Mesothelial cell of epicardium (in vitro differentiated cells): ENCODE measurements at regions not wholly inside any gene's neighbourhood (a gene's known extent, or its start where the extent isn't known, plus 50 kb on each side); places are given as distances from the start of the nearest gene placed in this dataset.

ENCODE experiments used
- DNase-seq, 2 experiments: peaks; one replicate each; pipeline ENCODE4 v3.0.0; 2021; ENCODE audit warnings: low spot score in 2 of 2; ENCODE audit not compliant: unreplicated experiment in 2 of 2
- H3K27ac Mint-ChIP-seq: 2 replicates; pipeline ENCODE4 v1.8.0; 2021; ENCODE audit warnings: mixed read lengths
- H3K27me3 Mint-ChIP-seq: 2 replicates; pipeline ENCODE4 v1.8.0; 2021; ENCODE audit warnings: low read depth, mixed read lengths
- H3K36me3 Mint-ChIP-seq: 2 replicates; pipeline ENCODE4 v1.8.0; 2021; ENCODE audit warnings: mixed read lengths
- H3K4me1 Mint-ChIP-seq: 2 replicates; pipeline ENCODE4 v1.8.0; 2021; ENCODE audit warnings: mixed read lengths
- H3K4me3 Mint-ChIP-seq: 2 replicates; pipeline ENCODE4 v1.8.0; 2021; ENCODE audit warnings: mild to moderate bottlenecking, moderate library complexity, mixed read lengths
- H3K9me3 Mint-ChIP-seq: 2 replicates; pipeline ENCODE4 v1.8.0; 2021; ENCODE audit warnings: mixed read lengths
- CTCF ChIP-seq: fragments of 200-600 bp; sonication (generic); IDR thresholded peaks from one replicate; pipeline ENCODE4 v1.5.0; 2021; ENCODE audit warnings: antibody characterized with exemption; ENCODE audit not compliant: unreplicated experiment

GRCh38 chr13:64397701-64398100 is 2832.4 kb downstream of the PCDH9 start:
- DNase-seq: no peak

GRCh38 chr13:64377606-64378005 is 2852.5 kb downstream of the PCDH9 start:
- H3K4me3 Mint-ChIP-seq: no peak overlapping the region
- peaks cover 18% of the 10 kb centered on the region for H3K9me3 Mint-ChIP-seq
- H3K4me1 Mint-ChIP-seq: no peaks in the 10 kb centered on the region
- H3K27ac Mint-ChIP-seq: no peak overlapping the region
- H3K27me3 Mint-ChIP-seq: no peaks in the 10 kb centered on the region
- TF ChIP-seq CTCF: no peak
- peaks cover 7% of the 10 kb centered on the region for H3K36me3 Mint-ChIP-seq
- DNase-seq: no peak

More at GRCh38 chr13:64397701-64398100, 2832.4 kb downstream of the PCDH9 start:
- Mint-ChIP-seq H3K36me3 (no peaks in the 10 kb centered on the region), H3K4me1 (peaks cover 4% of the 10 kb centered on the region), H3K27ac (no peak overlapping the region), H3K27me3 (no peaks in the 10 kb centered on the region), H3K4me3 (no peak overlapping the region), H3K9me3 (no peaks in the 10 kb centered on the region)
- TF ChIP-seq CTCF: no peak

- DNase-seq: no peak
- Mint-ChIP-seq H3K27me3 (no peaks in the 10 kb centered on the region), H3K9me3 (peaks cover 41% of the 10 kb centered on the region), H3K27ac (no peak overlapping the region), H3K4me3 (no peak overlapping the region), H3K4me1 (no peaks in the 10 kb centered on the region), H3K36me3 (peaks cover 9% of the 10 kb centered on the region)
- TF ChIP-seq CTCF: no peak
Observed at GRCh38 chr13:64371461-64371860, 2858.7 kb downstream of the PCDH9 start.

GRCh38 chr13:64371045-64371444 is 2859.1 kb downstream of the PCDH9 start:
- Mint-ChIP-seq H3K27me3 (no peaks in the 10 kb centered on the region), H3K27ac (no peak overlapping the region), H3K9me3 (peaks cover 45% of the 10 kb centered on the region), H3K4me3 (no peak overlapping the region), H3K36me3 (peaks cover 12% of the 10 kb centered on the region), H3K4me1 (no peaks in the 10 kb centered on the region)
- DNase-seq: no peak
- TF ChIP-seq CTCF: no peak

- Mint-ChIP-seq H3K27ac (no peak overlapping the region), H3K9me3 (peaks cover 48% of the 10 kb centered on the region), H3K27me3 (no peaks in the 10 kb centered on the region), H3K4me3 (no peak overlapping the region), H3K36me3 (peaks cover 9% of the 10 kb centered on the region), H3K4me1 (no peaks in the 10 kb centered on the region)
- DNase-seq: no peak
- no peak for TF ChIP-seq CTCF
Observed at GRCh38 chr13:64369121-64369520, 2861.0 kb downstream of the PCDH9 start.

- no peak overlapping the region for H3K27ac Mint-ChIP-seq
- H3K9me3 Mint-ChIP-seq: peaks cover 19% of the 10 kb centered on the region
- H3K4me1 Mint-ChIP-seq: peaks cover 9% of the 10 kb centered on the region
- no peaks in the 10 kb centered on the region for H3K27me3 Mint-ChIP-seq
- H3K36me3 Mint-ChIP-seq: peaks cover 5% of the 10 kb centered on the region
- DNase-seq: no peak
- no peak for TF ChIP-seq CTCF
- H3K4me3 Mint-ChIP-seq: no peak overlapping the region
Observed at GRCh38 chr13:64362564-64362963, 2867.6 kb downstream of the PCDH9 start.
